ENCODE measurements at regions not wholly inside any gene's neighbourhood (a gene's known extent, or its start where the extent isn't known, plus 50 kb on each side); places are given as distances from the start of the nearest gene placed in this dataset.

GRCh38 chr6:44059359-44060346 lies 67.6 kb downstream of the MRPL14 start:
- no peaks in the 10 kb centered on the region for H3K36me3 ChIP-seq
- peaks cover 20 to 22% of the 10 kb centered on the region in 2 experiments for H3K4me1 ChIP-seq (ENCODE audit: control insufficient read depth in 1 of 2, insufficient read depth in 1 of 2, low read depth in 1 of 2, low read length in 1 of 2)

GRCh38 chr6:44058617-44059358 lies 68.5 kb downstream of the MRPL14 start:
- no peak for TF ChIP-seq CTCF (IDR thresholded peaks at IDR 0.05)
- Histone ChIP-seq H3K4me1 (ENCODE audit: control insufficient read depth in 1 of 2, insufficient read depth in 1 of 2, low read depth in 1 of 2, low read length in 1 of 2) (peaks cover 20 to 22% of the 10 kb centered on the region in 2 experiments), H3K9me3 (no peaks in the 10 kb centered on the region), H3K4me3 (ENCODE audit: low read depth in 1 of 2, low read length in 1 of 2) (peak overlapping the region; percentile 28 to 33), H3K36me3 (no peaks in the 10 kb centered on the region), H3K27me3 (peaks cover 19% of the 10 kb centered on the region), H3K27ac (peak overlapping the region; percentile 68)

More at GRCh38 chr6:44059359-44060346, 67.6 kb downstream of the MRPL14 start:
- no peak for TF ChIP-seq CTCF (IDR thresholded peaks at IDR 0.05)
- peak overlapping the region in 1 of 2 experiments; percentile 33 for H3K4me3 ChIP-seq (ENCODE audit: low read depth in 1 of 2, low read length in 1 of 2)
- H3K27ac ChIP-seq: peak overlapping the region; percentile 68
- peaks cover 21% of the 10 kb centered on the region for H3K27me3 ChIP-seq
- no peaks in the 10 kb centered on the region for H3K9me3 ChIP-seq

GRCh38 chr6:44057931-44058616 lies 69.2 kb downstream of the MRPL14 start:
- no peak for TF ChIP-seq CTCF (IDR thresholded peaks at IDR 0.05)
- Histone ChIP-seq H3K4me3 (ENCODE audit: low read depth in 1 of 2, low read length in 1 of 2) (peak overlapping the region; percentile 28 to 33), H3K4me1 (ENCODE audit: control insufficient read depth in 1 of 2, insufficient read depth in 1 of 2, low read depth in 1 of 2, low read length in 1 of 2) (peaks cover 20 to 22% of the 10 kb centered on the region in 2 experiments), H3K9me3 (no peaks in the 10 kb centered on the region), H3K27me3 (peaks cover 19% of the 10 kb centered on the region), H3K36me3 (no peaks in the 10 kb centered on the region), H3K27ac (peak overlapping the region; percentile 68)

- TF ChIP-seq CTCF (IDR thresholded peaks at IDR 0.05): no peak
- no peaks in the 10 kb centered on the region for H3K36me3 ChIP-seq
- H3K27me3 ChIP-seq: peaks cover 19% of the 10 kb centered on the region
- no peak overlapping the region for H3K27ac ChIP-seq
- H3K9me3 ChIP-seq: no peaks in the 10 kb centered on the region
- H3K4me3 ChIP-seq (ENCODE audit: low read depth in 1 of 2, low read length in 1 of 2): no peak overlapping the region
- H3K4me1 ChIP-seq (ENCODE audit: control insufficient read depth in 1 of 2, insufficient read depth in 1 of 2, low read depth in 1 of 2, low read length in 1 of 2): peaks cover 20 to 22% of the 10 kb centered on the region in 2 experiments
Observed at GRCh38 chr6:44057238-44057930, 69.9 kb downstream of the MRPL14 start.

All from neutrophil (primary cell).